ENCODE measurements at regions not wholly inside any gene's neighbourhood (a gene's known extent, or its start where the extent isn't known, plus 50 kb on each side); places are given as distances from the start of the nearest gene placed in this dataset.
A peak's percentile ranks its signal among the peaks of the same experiment; 100 is the strongest.

- H3K27me3 ChIP-seq (ENCODE audit: control insufficient read depth, extremely low read depth, insufficient read depth, low read length), result no peaks in the 10 kb centered on the region
- no peaks in the 10 kb centered on the region for H3K9me1 ChIP-seq (ENCODE audit: control insufficient read depth, extremely low read depth, insufficient read depth, low read length)
- no peak overlapping the region for H3K4me2 ChIP-seq (ENCODE audit: control insufficient read depth, extremely low read depth, insufficient read depth, low read depth, low read length)
- FAIRE-seq, result no peak
- H3K9me3 ChIP-seq (ENCODE audit: control insufficient read depth, low read depth, low read length), result no peaks in the 10 kb centered on the region
- no peak overlapping the region for H3K9ac ChIP-seq (ENCODE audit: control insufficient read depth, extremely low read depth, insufficient read depth, low read length)
- no peak overlapping the region for H3K4me3 ChIP-seq (ENCODE audit: control insufficient read depth in 2 of 3, extremely low read depth in 1 of 3, insufficient read depth in 2 of 3, low read depth in 1 of 3, low read length in 3 of 3)
- no peak for DNase-seq (ENCODE audit: low read depth, low spot score)
- dilution Hi-C loops (cut with MboI; ENCODE audit: extremely low pct_ligation_motif_present, low sequenced_read_pairs), result no loop called here
- H3K27ac ChIP-seq (ENCODE audit: control insufficient read depth, insufficient read depth, low read length), result no peak overlapping the region
- no peaks in the 10 kb centered on the region for H3K79me2 ChIP-seq (ENCODE audit: control insufficient read depth, insufficient read depth, low read length)
- H4K20me1 ChIP-seq (ENCODE audit: control insufficient read depth, extremely low read depth, insufficient read depth, low read length), result no peaks in the 10 kb centered on the region
- H2AFZ ChIP-seq (ENCODE audit: control insufficient read depth, low read length), result no peak overlapping the region
- H3K4me1 ChIP-seq (ENCODE audit: control insufficient read depth, extremely low read depth, insufficient read depth, low read length), result peaks cover 12% of the 10 kb centered on the region
- no peak for TF ChIP-seq EZH2 (IDR thresholded peaks at IDR 0.05; ENCODE audit: low read length)
- H3K36me3 ChIP-seq (ENCODE audit: control insufficient read depth in 2 of 2, extremely low read depth in 1 of 2, insufficient read depth in 2 of 2, low read length in 2 of 2), result no peaks in the 10 kb centered on the region
Measured at GRCh38 chr17:71395901-71396300, 724.9 kb upstream of the SOX9 start.

GRCh38 chr17:71396711-71397110 is 724.1 kb upstream of the SOX9 start:
- DNase-seq (ENCODE audit: low read depth, low spot score) (no peak), FAIRE-seq (no peak)
- Histone ChIP-seq H3K4me1 (ENCODE audit: control insufficient read depth, extremely low read depth, insufficient read depth, low read length) (peaks cover 12% of the 10 kb centered on the region), H3K4me2 (ENCODE audit: control insufficient read depth, extremely low read depth, insufficient read depth, low read depth, low read length) (no peak overlapping the region), H3K36me3 (ENCODE audit: control insufficient read depth in 2 of 2, extremely low read depth in 1 of 2, insufficient read depth in 2 of 2, low read length in 2 of 2) (no peaks in the 10 kb centered on the region), H3K9ac (ENCODE audit: control insufficient read depth, extremely low read depth, insufficient read depth, low read length) (no peak overlapping the region), H3K4me3 (ENCODE audit: control insufficient read depth in 2 of 3, extremely low read depth in 1 of 3, insufficient read depth in 2 of 3, low read depth in 1 of 3, low read length in 3 of 3) (no peak overlapping the region), H3K27ac (ENCODE audit: control insufficient read depth, insufficient read depth, low read length) (no peak overlapping the region), H3K9me1 (ENCODE audit: control insufficient read depth, extremely low read depth, insufficient read depth, low read length) (no peaks in the 10 kb centered on the region), H2AFZ (ENCODE audit: control insufficient read depth, low read length) (no peak overlapping the region), H3K9me3 (ENCODE audit: control insufficient read depth, low read depth, low read length) (no peaks in the 10 kb centered on the region), H3K79me2 (ENCODE audit: control insufficient read depth, insufficient read depth, low read length) (no peaks in the 10 kb centered on the region), H3K27me3 (ENCODE audit: control insufficient read depth, extremely low read depth, insufficient read depth, low read length) (no peaks in the 10 kb centered on the region), H4K20me1 (ENCODE audit: control insufficient read depth, extremely low read depth, insufficient read depth, low read length) (no peaks in the 10 kb centered on the region)
- TF ChIP-seq EZH2 (IDR thresholded peaks at IDR 0.05; ENCODE audit: low read length) (no peak), CTCF (optimal IDR thresholded peaks at IDR 0.05 in 1 of 3, IDR thresholded peaks at IDR 0.05 in 1 of 3, conservative IDR thresholded peaks at IDR 0.05 in 1 of 3; ENCODE audit: extremely low read depth in 1 of 3, insufficient read depth in 2 of 3, low read length in 3 of 3) (no peak)
- dilution Hi-C loops (cut with MboI; ENCODE audit: extremely low pct_ligation_motif_present, low sequenced_read_pairs), result no loop called here

- H3K9me1 ChIP-seq (ENCODE audit: control insufficient read depth, extremely low read depth, insufficient read depth, low read length), result no peaks in the 10 kb centered on the region
- dilution Hi-C loops (cut with MboI; ENCODE audit: extremely low pct_ligation_motif_present, low sequenced_read_pairs), result no loop called here
Measured at GRCh38 chr17:71398025-71398424, 722.8 kb upstream of the SOX9 start.

More at GRCh38 chr17:71398025-71398424, 722.8 kb upstream of the SOX9 start:
- Histone ChIP-seq H4K20me1 (ENCODE audit: control insufficient read depth, extremely low read depth, insufficient read depth, low read length) (no peaks in the 10 kb centered on the region), H3K4me3 (ENCODE audit: control insufficient read depth in 2 of 3, extremely low read depth in 1 of 3, insufficient read depth in 2 of 3, low read depth in 1 of 3, low read length in 3 of 3) (no peak overlapping the region), H3K9ac (ENCODE audit: control insufficient read depth, extremely low read depth, insufficient read depth, low read length) (no peak overlapping the region), H3K79me2 (ENCODE audit: control insufficient read depth, insufficient read depth, low read length) (no peaks in the 10 kb centered on the region), H3K36me3 (ENCODE audit: control insufficient read depth in 2 of 2, extremely low read depth in 1 of 2, insufficient read depth in 2 of 2, low read length in 2 of 2) (no peaks in the 10 kb centered on the region), H3K9me3 (ENCODE audit: control insufficient read depth, low read depth, low read length) (no peaks in the 10 kb centered on the region), H3K4me2 (ENCODE audit: control insufficient read depth, extremely low read depth, insufficient read depth, low read depth, low read length) (no peak overlapping the region), H3K4me1 (ENCODE audit: control insufficient read depth, extremely low read depth, insufficient read depth, low read length) (peaks cover 16% of the 10 kb centered on the region), H3K27ac (ENCODE audit: control insufficient read depth, insufficient read depth, low read length) (no peak overlapping the region), H2AFZ (ENCODE audit: control insufficient read depth, low read length) (no peak overlapping the region), H3K27me3 (ENCODE audit: control insufficient read depth, extremely low read depth, insufficient read depth, low read length) (no peaks in the 10 kb centered on the region)
- DNase-seq (ENCODE audit: low read depth, low spot score) (no peak), FAIRE-seq (peak; percentile 9)
- TF ChIP-seq CTCF (optimal IDR thresholded peaks at IDR 0.05 in 1 of 3, IDR thresholded peaks at IDR 0.05 in 1 of 3, conservative IDR thresholded peaks at IDR 0.05 in 1 of 3; ENCODE audit: extremely low read depth in 1 of 3, insufficient read depth in 2 of 3, low read length in 3 of 3) (no peak), EZH2 (IDR thresholded peaks at IDR 0.05; ENCODE audit: low read length) (no peak)

Measured in keratinocyte (primary cell).